ENCODE measurements at regions not wholly inside any gene's neighbourhood (a gene's known extent, or its start where the extent isn't known, plus 50 kb on each side); places are given as distances from the start of the nearest gene placed in this dataset.

GRCh38 chr12:131352296-131352900 is 358.5 kb upstream of the SFSWAP start:
- H3K27ac ChIP-seq (ENCODE audit: control insufficient read depth, insufficient read depth, low read length): no peak overlapping the region
- no peak overlapping the region for H3K9ac ChIP-seq (ENCODE audit: control insufficient read depth, extremely low read depth, insufficient read depth, low read length)
- no peak overlapping the region for H3K4me3 ChIP-seq (ENCODE audit: control insufficient read depth in 2 of 3, extremely low read depth in 1 of 3, insufficient read depth in 2 of 3, low read depth in 1 of 3, low read length in 3 of 3)
- peaks cover 6% of the 10 kb centered on the region for H3K9me3 ChIP-seq (ENCODE audit: control insufficient read depth, low read depth, low read length)
- DNase-seq (ENCODE audit: low read depth, low spot score) (no peak), FAIRE-seq (no peak)
- TF ChIP-seq CTCF (optimal IDR thresholded peaks at IDR 0.05 in 1 of 3, IDR thresholded peaks at IDR 0.05 in 1 of 3, conservative IDR thresholded peaks at IDR 0.05 in 1 of 3; ENCODE audit: extremely low read depth in 1 of 3, insufficient read depth in 2 of 3, low read length in 3 of 3): no peak
- no peak for TF ChIP-seq EZH2 (IDR thresholded peaks at IDR 0.05; ENCODE audit: low read length)
- no peak overlapping the region for H2AFZ ChIP-seq (ENCODE audit: control insufficient read depth, low read length)
- H3K36me3 ChIP-seq (ENCODE audit: control insufficient read depth in 2 of 2, extremely low read depth in 1 of 2, insufficient read depth in 2 of 2, low read length in 2 of 2): no peaks in the 10 kb centered on the region
- no peaks in the 10 kb centered on the region for H3K9me1 ChIP-seq (ENCODE audit: control insufficient read depth, extremely low read depth, insufficient read depth, low read length)
- H3K79me2 ChIP-seq (ENCODE audit: control insufficient read depth, insufficient read depth, low read length): no peaks in the 10 kb centered on the region
- H4K20me1 ChIP-seq (ENCODE audit: control insufficient read depth, extremely low read depth, insufficient read depth, low read length): no peaks in the 10 kb centered on the region
- no peak overlapping the region for H3K4me2 ChIP-seq (ENCODE audit: control insufficient read depth, extremely low read depth, insufficient read depth, low read depth, low read length)
- no peaks in the 10 kb centered on the region for H3K27me3 ChIP-seq (ENCODE audit: control insufficient read depth, extremely low read depth, insufficient read depth, low read length)
- dilution Hi-C loops (cut with MboI; ENCODE audit: extremely low pct_ligation_motif_present, low sequenced_read_pairs): no loop called here
- H3K4me1 ChIP-seq (ENCODE audit: control insufficient read depth, extremely low read depth, insufficient read depth, low read length): no peaks in the 10 kb centered on the region

- Histone ChIP-seq H3K9ac (ENCODE audit: control insufficient read depth, extremely low read depth, insufficient read depth, low read length) (no peak overlapping the region), H3K9me1 (ENCODE audit: control insufficient read depth, extremely low read depth, insufficient read depth, low read length) (no peaks in the 10 kb centered on the region), H3K27me3 (ENCODE audit: control insufficient read depth, extremely low read depth, insufficient read depth, low read length) (no peaks in the 10 kb centered on the region), H4K20me1 (ENCODE audit: control insufficient read depth, extremely low read depth, insufficient read depth, low read length) (no peaks in the 10 kb centered on the region), H3K36me3 (ENCODE audit: control insufficient read depth in 2 of 2, extremely low read depth in 1 of 2, insufficient read depth in 2 of 2, low read length in 2 of 2) (no peaks in the 10 kb centered on the region), H3K4me3 (ENCODE audit: control insufficient read depth in 2 of 3, extremely low read depth in 1 of 3, insufficient read depth in 2 of 3, low read depth in 1 of 3, low read length in 3 of 3) (no peak overlapping the region), H3K9me3 (ENCODE audit: control insufficient read depth, low read depth, low read length) (no peaks in the 10 kb centered on the region), H3K4me1 (ENCODE audit: control insufficient read depth, extremely low read depth, insufficient read depth, low read length) (no peaks in the 10 kb centered on the region), H2AFZ (ENCODE audit: control insufficient read depth, low read length) (no peak overlapping the region), H3K4me2 (ENCODE audit: control insufficient read depth, extremely low read depth, insufficient read depth, low read depth, low read length) (no peak overlapping the region), H3K27ac (ENCODE audit: control insufficient read depth, insufficient read depth, low read length) (no peak overlapping the region), H3K79me2 (ENCODE audit: control insufficient read depth, insufficient read depth, low read length) (no peaks in the 10 kb centered on the region)
- FAIRE-seq: no peak
- dilution Hi-C loops (cut with MboI; ENCODE audit: extremely low pct_ligation_motif_present, low sequenced_read_pairs): no loop called here
- TF ChIP-seq EZH2 (IDR thresholded peaks at IDR 0.05; ENCODE audit: low read length): no peak
- TF ChIP-seq CTCF (optimal IDR thresholded peaks at IDR 0.05 in 1 of 3, IDR thresholded peaks at IDR 0.05 in 1 of 3, conservative IDR thresholded peaks at IDR 0.05 in 1 of 3; ENCODE audit: extremely low read depth in 1 of 3, insufficient read depth in 2 of 3, low read length in 3 of 3): no peak
- no peak for DNase-seq (ENCODE audit: low read depth, low spot score)
Measured at GRCh38 chr12:131353376-131353775, 357.5 kb upstream of the SFSWAP start.

Data from keratinocyte (primary cell).